NT2/D1 (cell line): ENCODE measurements at regions not wholly inside any gene's neighbourhood (a gene's known extent, or its start where the extent isn't known, plus 50 kb on each side); places are given as distances from the start of the nearest gene placed in this dataset.

Source experiments
- SUZ12 ChIP-seq: IDR thresholded peaks from 2 replicates; pipeline ENCODE4 v1.6.1; 2011; ENCODE audit not compliant: insufficient read length, insufficient read depth; ENCODE audit errors: extremely low read depth
- ZNF274 ChIP-seq: IDR thresholded peaks from 2 replicates; pipeline ENCODE4 v1.6.1; 2011; ENCODE audit warnings: mild to moderate bottlenecking, low read depth, low read length

DNA sequence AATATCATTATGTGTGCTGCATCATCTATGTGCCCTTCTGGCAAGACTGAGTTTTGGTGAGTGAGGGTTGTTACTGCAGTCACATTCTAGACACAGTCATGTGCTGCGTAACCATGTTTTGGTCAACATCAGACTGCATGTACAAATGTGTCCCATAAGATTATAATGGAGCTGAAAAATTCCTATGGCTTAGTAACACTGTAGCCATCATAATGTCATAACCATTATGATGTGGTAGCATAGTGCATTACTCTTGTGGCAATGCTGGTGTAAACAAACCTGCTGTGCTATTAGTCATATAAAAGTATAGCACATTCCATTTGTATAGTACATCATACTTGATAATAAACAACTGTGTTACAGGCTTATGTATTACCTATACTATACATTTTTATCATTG, 198.1 kb upstream of the NUDT6 start:
- TF ChIP-seq SUZ12 (no peak), ZNF274 (no peak)
